Activated T-cell treated with anti-CD3 and anti-CD28 coated beads, Interleukin-2, amount 50 U/mL, for 72 hours (primary cell): ENCODE measurements at regions not wholly inside any gene's neighbourhood (a gene's known extent, or its start where the extent isn't known, plus 50 kb on each side); places are given as distances from the start of the nearest gene placed in this dataset.
"Not testable (repeated sequence)": the region's sequence is repeated elsewhere in the genome, so short reads cannot be mapped to it uniquely, and the experiment has no call there.

Experiments used
- ATAC-seq, 2 donors: fragments of 150-1000 bp; cut with Tn5 transposase; replicated peaks in 1 of 2; 2 replicates each; pipeline ENCODE4 v1.10.0; 2021; ENCODE audit warnings: moderate library complexity in 2 of 2, mild to moderate bottlenecking in 1 of 2
- DNase-seq, 2 donors: peaks; one replicate each; pipeline ENCODE4 v3.0.0; 2021 to 2022; ENCODE audit warnings: mixed read lengths in 1 of 2
- H3K27ac Mint-ChIP-seq: one replicate; pipeline ENCODE4 v1.8.0; 2022; ENCODE audit warnings: mild to moderate bottlenecking, moderate library complexity, mixed read lengths
- H3K27me3 Mint-ChIP-seq: one replicate; pipeline ENCODE4 v1.8.0; 2022; ENCODE audit warnings: low read depth, mixed read lengths
- H3K36me3 Mint-ChIP-seq, 2 donors: one replicate each; pipeline ENCODE4 v1.8.0; 2022; ENCODE audit warnings: mixed read lengths in 2 of 2, mild to moderate bottlenecking in 1 of 2; ENCODE audit not compliant: insufficient read depth in 2 of 2
- H3K4me1 Mint-ChIP-seq: one replicate; pipeline ENCODE4 v1.8.0; 2022; ENCODE audit warnings: low read depth, mixed read lengths
- H3K4me3 Mint-ChIP-seq, 2 donors: one replicate each; pipeline ENCODE4 v1.8.0; 2022; ENCODE audit warnings: mild to moderate bottlenecking in 2 of 2, mixed read lengths in 2 of 2, moderate library complexity in 2 of 2
- H3K9me3 Mint-ChIP-seq, 2 donors: one replicate each; pipeline ENCODE4 v1.8.0; 2022; ENCODE audit warnings: mixed read lengths in 2 of 2

GRCh38 chr18:22055466-22056238 lies 113.7 kb upstream of the GATA6 start:
- DNase-seq (no peak), ATAC-seq (no peak)
- no peaks in the 10 kb centered on the region for H3K36me3 Mint-ChIP-seq
- no peaks in the 10 kb centered on the region for H3K27me3 Mint-ChIP-seq
- H3K9me3 Mint-ChIP-seq: no peaks in the 10 kb centered on the region
- H3K27ac Mint-ChIP-seq: no peak overlapping the region
- no peak overlapping the region for H3K4me3 Mint-ChIP-seq
- no peaks in the 10 kb centered on the region for H3K4me1 Mint-ChIP-seq

- Mint-ChIP-seq H3K9me3 (no peaks in the 10 kb centered on the region), H3K4me1 (no peaks in the 10 kb centered on the region), H3K36me3 (no peaks in the 10 kb centered on the region), H3K4me3 (no peak overlapping the region), H3K27me3 (no peaks in the 10 kb centered on the region), H3K27ac (no peak overlapping the region)
- DNase-seq (no peak), ATAC-seq (no peak)
Observed at GRCh38 chr18:22056950-22057349, 112.4 kb upstream of the GATA6 start.

DNA sequence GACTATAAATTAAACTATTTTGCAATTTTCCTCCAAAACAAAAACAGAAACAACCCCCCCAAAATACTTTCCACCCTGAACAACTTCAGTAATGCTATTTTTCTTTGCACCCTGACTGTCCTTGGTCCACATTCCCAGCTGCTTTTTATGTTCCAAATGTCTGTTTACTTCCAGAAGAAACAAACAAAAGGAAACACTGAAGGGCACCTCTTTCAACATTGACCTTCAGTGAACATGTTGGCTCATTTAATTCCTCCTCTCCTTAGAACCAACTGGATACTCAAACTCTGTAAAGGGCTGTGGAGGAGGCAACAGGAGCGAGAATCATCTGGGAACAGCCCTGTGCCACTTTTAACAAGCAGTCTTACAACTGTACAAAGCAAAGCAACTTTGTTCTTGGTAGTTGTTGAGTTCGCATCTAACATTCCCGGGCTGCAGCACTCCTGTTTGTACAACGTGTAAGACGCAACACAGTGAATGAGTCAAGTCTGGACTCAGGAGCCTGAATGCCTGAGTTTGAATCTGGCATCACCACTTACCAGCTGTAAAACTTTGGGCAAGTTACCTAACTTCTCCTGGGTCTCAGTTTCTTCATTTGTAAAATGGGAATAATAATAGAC lies 111.4 kb upstream of the GATA6 start:
- H3K36me3 Mint-ChIP-seq: no peaks in the 10 kb centered on the region
- DNase-seq (no peak), ATAC-seq (no peak)
- no peaks in the 10 kb centered on the region for H3K4me1 Mint-ChIP-seq
- no peaks in the 10 kb centered on the region for H3K9me3 Mint-ChIP-seq
- H3K27me3 Mint-ChIP-seq: no peaks in the 10 kb centered on the region
- H3K27ac Mint-ChIP-seq: no peak overlapping the region
- H3K4me3 Mint-ChIP-seq: no peak overlapping the region

DNA sequence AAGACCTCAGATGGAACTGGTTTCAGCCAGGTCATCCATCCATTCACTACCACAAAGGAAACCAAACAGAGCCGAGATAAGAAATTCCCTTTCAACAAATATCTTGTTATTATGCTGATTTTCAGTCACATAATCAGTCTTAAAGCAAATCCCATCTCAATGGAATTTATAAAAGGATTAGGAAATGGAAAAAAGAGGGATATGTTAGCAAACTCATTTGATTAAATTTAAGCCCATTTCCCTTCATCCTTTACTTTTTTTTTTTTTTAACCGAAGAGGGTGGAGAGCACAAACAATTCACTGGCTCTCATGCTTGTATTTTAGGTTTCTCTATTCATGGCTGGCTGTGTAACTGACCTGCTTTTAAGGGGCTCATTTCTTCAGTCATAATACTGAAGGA lies 109.0 kb upstream of the GATA6 start:
- no peaks in the 10 kb centered on the region for H3K36me3 Mint-ChIP-seq
- no peaks in the 10 kb centered on the region for H3K4me1 Mint-ChIP-seq
- no peak overlapping the region for H3K4me3 Mint-ChIP-seq
- H3K27ac Mint-ChIP-seq: no peak overlapping the region
- H3K9me3 Mint-ChIP-seq: no peaks in the 10 kb centered on the region
- no peak for DNase-seq
- ATAC-seq: no peak
- no peaks in the 10 kb centered on the region for H3K27me3 Mint-ChIP-seq

DNA sequence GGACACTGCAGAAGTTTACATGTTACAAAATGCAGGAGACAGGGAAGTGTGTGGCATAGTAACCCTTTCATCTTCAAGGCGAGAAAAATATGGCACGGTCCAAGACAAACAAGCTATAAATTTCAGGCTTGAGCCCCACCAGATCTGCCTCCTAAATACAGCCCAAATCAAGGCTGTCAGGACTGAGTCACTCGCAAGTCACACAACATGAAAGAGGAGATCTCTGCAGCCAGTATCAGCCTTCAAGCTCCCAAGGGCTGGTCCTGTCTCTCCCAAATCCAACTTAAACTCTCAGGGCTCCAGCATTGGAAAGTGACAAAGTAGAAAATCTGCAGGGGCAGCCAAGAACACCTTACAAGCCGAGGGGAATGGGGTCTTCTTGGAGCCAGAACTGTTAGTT lies 106.3 kb upstream of the GATA6 start:
- H3K4me3 Mint-ChIP-seq: no peak overlapping the region
- DNase-seq (no peak), ATAC-seq (no peak)
- no peaks in the 10 kb centered on the region for H3K4me1 Mint-ChIP-seq
- H3K36me3 Mint-ChIP-seq: no peaks in the 10 kb centered on the region
- no peak overlapping the region for H3K27ac Mint-ChIP-seq
- peaks cover 0 to 2% of the 10 kb centered on the region in 2 donors for H3K9me3 Mint-ChIP-seq
- H3K27me3 Mint-ChIP-seq: no peaks in the 10 kb centered on the region

DNA sequence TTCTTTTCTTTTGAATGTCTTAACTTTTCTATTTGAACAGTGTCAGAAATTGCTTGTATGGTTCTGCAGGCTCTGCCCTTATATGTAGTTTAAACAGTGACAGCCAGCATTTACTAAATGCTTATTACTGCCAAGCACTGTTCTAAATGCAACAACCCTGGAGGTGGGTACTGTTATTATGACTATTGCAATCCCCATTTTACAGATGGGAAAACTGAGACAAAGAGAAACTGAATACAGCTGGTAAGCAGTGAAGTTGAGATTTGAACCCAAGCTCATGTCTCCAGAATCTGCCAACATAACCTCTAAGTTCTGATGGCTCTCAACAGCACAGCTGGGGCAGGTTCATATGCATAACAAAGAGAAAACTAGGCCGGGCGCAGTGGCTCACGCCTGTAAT lies 105.7 kb upstream of the GATA6 start:
- H3K27ac Mint-ChIP-seq: no peak overlapping the region
- H3K9me3 Mint-ChIP-seq: peaks cover 0 to 3% of the 10 kb centered on the region in 2 donors
- no peaks in the 10 kb centered on the region for H3K27me3 Mint-ChIP-seq
- no peak overlapping the region for H3K4me3 Mint-ChIP-seq
- no peaks in the 10 kb centered on the region for H3K4me1 Mint-ChIP-seq
- no peaks in the 10 kb centered on the region for H3K36me3 Mint-ChIP-seq
- no peak for ATAC-seq
- DNase-seq: no peak

DNA sequence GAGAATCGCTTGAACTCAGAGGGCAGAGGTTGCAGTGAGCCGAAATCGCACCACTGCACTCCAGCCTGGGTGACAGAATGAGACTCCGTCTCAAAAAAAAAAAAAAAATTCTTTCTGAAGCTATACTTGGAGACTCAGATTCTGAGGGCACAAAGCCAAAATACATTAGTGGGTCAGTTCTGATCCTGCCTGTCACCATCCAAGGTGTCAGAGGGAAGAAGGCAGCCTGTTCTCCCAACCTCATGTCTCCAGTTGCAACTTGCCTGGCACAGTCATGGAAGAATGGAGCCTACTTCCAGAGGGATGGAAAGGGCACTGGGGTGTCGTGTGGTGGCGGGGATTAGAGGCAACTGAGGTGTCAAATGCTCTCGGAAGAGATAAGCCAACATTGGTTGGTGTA lies 104.8 kb upstream of the GATA6 start:
- peaks cover 0 to 3% of the 10 kb centered on the region in 2 donors for H3K9me3 Mint-ChIP-seq
- no peaks in the 10 kb centered on the region for H3K27me3 Mint-ChIP-seq
- no peak overlapping the region for H3K27ac Mint-ChIP-seq
- no peak overlapping the region for H3K4me3 Mint-ChIP-seq
- no peak for DNase-seq
- H3K36me3 Mint-ChIP-seq: no peaks in the 10 kb centered on the region
- ATAC-seq: no peak
- H3K4me1 Mint-ChIP-seq: no peaks in the 10 kb centered on the region

DNA sequence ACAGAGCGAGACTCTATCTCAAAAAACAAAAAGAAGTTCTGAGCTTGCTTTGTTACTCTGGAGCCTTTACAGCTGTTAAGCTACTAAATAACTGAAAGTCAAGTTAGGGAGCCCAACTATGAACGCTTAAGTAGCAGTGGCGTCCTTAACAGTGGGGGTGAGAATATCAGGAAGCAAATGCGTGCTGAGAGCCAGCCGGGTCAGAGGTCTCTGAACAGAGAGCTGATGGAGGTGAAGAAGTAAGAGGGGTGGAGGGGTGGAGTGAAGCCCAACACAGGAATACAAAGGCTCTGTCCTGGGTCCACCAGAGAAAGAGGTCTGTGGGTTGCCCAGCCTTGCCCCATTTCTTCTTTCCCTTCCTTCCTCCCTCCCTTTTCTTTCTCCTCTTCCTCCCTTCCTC lies 104.1 kb upstream of the GATA6 start:
- DNase-seq (no peak), ATAC-seq (no peak)
- Mint-ChIP-seq H3K27ac (no peak overlapping the region), H3K4me3 (no peak overlapping the region), H3K4me1 (no peaks in the 10 kb centered on the region), H3K9me3 (peaks cover 0 to 3% of the 10 kb centered on the region in 2 donors), H3K36me3 (no peaks in the 10 kb centered on the region), H3K27me3 (no peaks in the 10 kb centered on the region)

DNA sequence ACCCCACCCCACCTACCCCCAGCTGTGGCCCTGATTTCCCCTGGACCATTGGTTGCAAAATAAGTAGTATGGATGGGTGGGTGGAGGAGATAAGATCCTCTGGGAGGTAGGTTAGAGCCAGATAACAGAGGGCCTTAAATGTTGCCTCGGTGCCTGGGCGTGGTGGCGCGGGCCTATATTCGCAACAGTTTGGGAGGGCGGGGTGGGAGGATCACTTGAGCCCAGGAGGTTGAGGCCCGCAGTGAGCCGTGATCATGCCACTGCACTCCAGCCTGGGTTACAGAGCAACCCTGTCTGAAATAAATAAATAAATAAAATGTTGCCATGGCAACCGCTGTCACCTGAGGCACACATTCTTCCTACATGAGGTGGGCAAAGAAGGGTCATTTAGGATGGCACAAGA lies 103.3 kb upstream of the GATA6 start:
- no peak overlapping the region for H3K4me3 Mint-ChIP-seq
- no peaks in the 10 kb centered on the region for H3K4me1 Mint-ChIP-seq
- peaks cover 0 to 3% of the 10 kb centered on the region in 2 donors for H3K9me3 Mint-ChIP-seq
- DNase-seq (no peak), ATAC-seq (no peak)
- H3K36me3 Mint-ChIP-seq: no peaks in the 10 kb centered on the region
- H3K27me3 Mint-ChIP-seq: no peaks in the 10 kb centered on the region
- H3K27ac Mint-ChIP-seq: no peak overlapping the region

DNA sequence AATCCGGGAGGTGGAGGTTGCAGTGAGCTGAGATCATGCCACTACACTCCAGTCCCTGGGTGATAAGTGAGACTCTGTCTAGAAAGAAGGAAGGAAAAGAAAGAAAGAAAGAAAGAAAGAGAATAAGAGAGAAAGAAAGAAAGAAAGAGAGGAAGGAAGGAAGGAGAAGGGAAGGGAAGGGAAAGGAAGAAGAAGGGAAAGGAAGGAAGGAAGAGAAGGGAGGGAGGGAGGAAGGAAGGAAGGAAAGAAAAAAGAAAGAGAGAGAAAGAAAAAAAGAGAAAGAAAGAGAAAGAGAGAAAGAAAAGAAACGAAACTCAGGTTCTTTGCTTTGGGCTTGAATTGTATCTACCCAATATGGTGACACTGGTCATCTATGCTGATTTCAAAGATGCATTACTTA lies 102.3 kb upstream of the GATA6 start:
- H3K4me1 Mint-ChIP-seq: no peaks in the 10 kb centered on the region
- H3K27ac Mint-ChIP-seq: no peak overlapping the region
- no peak overlapping the region for H3K4me3 Mint-ChIP-seq
- H3K27me3 Mint-ChIP-seq: no peaks in the 10 kb centered on the region
- no peaks in the 10 kb centered on the region for H3K36me3 Mint-ChIP-seq
- H3K9me3 Mint-ChIP-seq: peaks cover 0 to 3% of the 10 kb centered on the region in 2 donors
- ATAC-seq (no peak), DNase-seq (no peak)

GRCh38 chr18:22067682-22068081 lies 101.7 kb upstream of the GATA6 start:
- Mint-ChIP-seq H3K9me3 (peaks cover 0 to 3% of the 10 kb centered on the region in 2 donors), H3K27ac (no peak overlapping the region), H3K4me1 (no peaks in the 10 kb centered on the region), H3K4me3 (no peak overlapping the region), H3K27me3 (no peaks in the 10 kb centered on the region), H3K36me3 (no peaks in the 10 kb centered on the region)
- ATAC-seq (no peak), DNase-seq (no peak)

- not testable (repeated sequence) for H3K36me3 Mint-ChIP-seq, H3K4me1 Mint-ChIP-seq, ATAC-seq, H3K27ac Mint-ChIP-seq, H3K27me3 Mint-ChIP-seq, H3K9me3 Mint-ChIP-seq, DNase-seq, H3K4me3 Mint-ChIP-seq
Observed at GRCh38 chr18:22068784-22069183, 100.6 kb upstream of the GATA6 start.

- no peak for ATAC-seq
- Mint-ChIP-seq H3K36me3 (no peaks in the 10 kb centered on the region), H3K27me3 (no peaks in the 10 kb centered on the region), H3K4me3 (no peak overlapping the region), H3K4me1 (no peaks in the 10 kb centered on the region), H3K9me3 (peaks cover 0 to 6% of the 10 kb centered on the region in 2 donors), H3K27ac (no peak overlapping the region)
- DNase-seq: no peak
Observed at GRCh38 chr18:22069916-22070315, 99.5 kb upstream of the GATA6 start.

DNA sequence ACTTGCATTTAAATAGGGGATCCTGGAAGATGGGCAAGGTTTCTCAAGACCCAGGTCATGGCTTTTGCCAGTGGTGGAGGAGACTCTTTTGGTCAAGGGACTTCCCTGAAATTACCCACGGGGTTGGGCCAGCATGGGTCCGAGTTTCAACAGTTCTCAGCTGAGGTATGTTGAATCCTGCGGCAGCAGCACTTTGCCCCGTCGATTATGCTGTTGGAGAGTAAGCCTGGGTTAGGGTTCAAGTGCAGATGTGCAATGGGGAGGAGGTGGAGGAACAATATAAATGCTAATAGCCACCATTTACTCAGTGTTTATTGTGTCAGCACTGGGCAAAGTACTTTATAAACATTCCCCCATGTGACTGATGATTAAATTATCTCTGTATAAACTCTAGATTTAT lies 96.0 kb upstream of the GATA6 start:
- Mint-ChIP-seq H3K36me3 (no peaks in the 10 kb centered on the region), H3K4me3 (no peak overlapping the region), H3K9me3 (peaks cover 0 to 4% of the 10 kb centered on the region in 2 donors), H3K27me3 (no peaks in the 10 kb centered on the region), H3K27ac (no peak overlapping the region), H3K4me1 (no peaks in the 10 kb centered on the region)
- ATAC-seq: no peak
- DNase-seq: no peak
